ENCODE measurements at regions not wholly inside any gene's neighbourhood (a gene's known extent, or its start where the extent isn't known, plus 50 kb on each side); places are given as distances from the start of the nearest gene placed in this dataset.

DNA sequence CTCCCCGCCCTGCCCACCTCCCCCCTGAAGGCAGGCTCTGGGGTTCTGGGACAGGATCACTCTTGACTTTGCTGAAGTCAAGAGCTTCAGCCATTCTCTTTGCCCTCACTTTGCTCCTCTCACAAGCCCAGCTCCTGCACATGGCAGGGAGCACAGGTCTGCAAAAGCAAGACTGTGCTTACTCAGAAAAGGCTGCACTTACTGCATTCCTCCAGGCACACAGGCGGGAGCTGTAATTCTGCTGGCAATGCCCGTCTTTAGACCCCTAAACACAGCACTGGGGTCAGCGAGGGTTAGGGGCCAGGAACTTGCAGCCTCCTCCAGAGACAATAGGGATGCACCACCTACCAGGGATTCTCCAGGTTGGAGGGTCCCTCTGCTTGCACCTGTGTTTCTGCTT lies 523.7 kb downstream of the TCERG1L start:
- Histone ChIP-seq H3K27me3 (ENCODE audit: insufficient read depth, low read length) (no peaks in the 10 kb centered on the region), H3K9me3 (ENCODE audit: low read depth, low read length) (no peaks in the 10 kb centered on the region), H3K4me3 (ENCODE audit: low read length) (no peak overlapping the region), H3K4me1 (ENCODE audit: insufficient read depth, low read length) (no peaks in the 10 kb centered on the region)

GRCh38 chr10:130790339-130790738 lies 521.2 kb downstream of the TCERG1L start:
- no peaks in the 10 kb centered on the region for H3K4me1 ChIP-seq (ENCODE audit: insufficient read depth, low read length)

GRCh38 chr10:130792096-130792845 lies 519.2 kb downstream of the TCERG1L start:
- no peaks in the 10 kb centered on the region for H3K4me1 ChIP-seq (ENCODE audit: insufficient read depth, low read length)
- H3K4me3 ChIP-seq (ENCODE audit: low read length): no peak overlapping the region
- no peaks in the 10 kb centered on the region for H3K9me3 ChIP-seq (ENCODE audit: low read depth, low read length)
- H3K27me3 ChIP-seq (ENCODE audit: insufficient read depth, low read length): no peaks in the 10 kb centered on the region

More at GRCh38 chr10:130790339-130790738, 521.2 kb downstream of the TCERG1L start:
- Histone ChIP-seq H3K27me3 (ENCODE audit: insufficient read depth, low read length) (no peaks in the 10 kb centered on the region), H3K9me3 (ENCODE audit: low read depth, low read length) (no peaks in the 10 kb centered on the region), H3K4me3 (ENCODE audit: low read length) (no peak overlapping the region)

GRCh38 chr10:130795819-130796218 lies 515.7 kb downstream of the TCERG1L start:
- Histone ChIP-seq H3K27me3 (ENCODE audit: insufficient read depth, low read length) (no peaks in the 10 kb centered on the region), H3K4me3 (ENCODE audit: low read length) (no peak overlapping the region), H3K4me1 (ENCODE audit: insufficient read depth, low read length) (no peaks in the 10 kb centered on the region), H3K9me3 (ENCODE audit: low read depth, low read length) (no peaks in the 10 kb centered on the region)

DNA sequence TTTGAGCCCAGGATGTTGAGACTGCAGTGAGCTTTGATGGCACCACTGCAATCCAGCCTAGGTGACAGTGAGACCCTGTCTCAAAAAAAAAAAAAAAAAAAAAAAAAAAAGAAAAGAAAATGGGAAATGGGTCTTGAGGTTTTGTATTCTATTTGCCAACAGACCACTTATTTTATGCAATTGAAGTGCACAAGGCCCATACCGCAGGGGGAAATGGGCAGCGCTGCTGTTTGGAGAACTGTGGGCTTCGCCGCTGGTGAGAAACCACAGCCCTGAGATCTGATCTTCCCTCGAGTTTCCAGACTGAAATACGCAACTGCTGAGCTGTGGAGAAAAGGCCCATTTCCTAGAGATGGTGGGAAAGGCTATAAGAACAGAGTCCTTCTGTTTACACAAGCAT lies 512.0 kb downstream of the TCERG1L start:
- H3K4me3 ChIP-seq (ENCODE audit: low read length): no peak overlapping the region
- no peaks in the 10 kb centered on the region for H3K9me3 ChIP-seq (ENCODE audit: low read depth, low read length)
- no peaks in the 10 kb centered on the region for H3K27me3 ChIP-seq (ENCODE audit: insufficient read depth, low read length)
- H3K4me1 ChIP-seq (ENCODE audit: insufficient read depth, low read length): no peaks in the 10 kb centered on the region

- Histone ChIP-seq H3K9me3 (ENCODE audit: low read depth, low read length) (no peaks in the 10 kb centered on the region), H3K4me3 (ENCODE audit: low read length) (no peak overlapping the region), H3K27me3 (ENCODE audit: insufficient read depth, low read length) (no peaks in the 10 kb centered on the region), H3K4me1 (ENCODE audit: insufficient read depth, low read length) (no peaks in the 10 kb centered on the region)
Observed at GRCh38 chr10:130800281-130800680, 511.2 kb downstream of the TCERG1L start.

GRCh38 chr10:130801276-130801675 lies 510.2 kb downstream of the TCERG1L start:
- no peaks in the 10 kb centered on the region for H3K4me1 ChIP-seq (ENCODE audit: insufficient read depth, low read length)
- no peaks in the 10 kb centered on the region for H3K27me3 ChIP-seq (ENCODE audit: insufficient read depth, low read length)
- no peaks in the 10 kb centered on the region for H3K9me3 ChIP-seq (ENCODE audit: low read depth, low read length)
- H3K4me3 ChIP-seq (ENCODE audit: low read length): no peak overlapping the region

GRCh38 chr10:130801784-130802183 lies 509.7 kb downstream of the TCERG1L start:
- Histone ChIP-seq H3K9me3 (ENCODE audit: low read depth, low read length) (no peaks in the 10 kb centered on the region), H3K27me3 (ENCODE audit: insufficient read depth, low read length) (no peaks in the 10 kb centered on the region), H3K4me3 (ENCODE audit: low read length) (no peak overlapping the region), H3K4me1 (ENCODE audit: insufficient read depth, low read length) (no peaks in the 10 kb centered on the region)

- Histone ChIP-seq H3K4me3 (ENCODE audit: low read length) (no peak overlapping the region), H3K27me3 (ENCODE audit: insufficient read depth, low read length) (no peaks in the 10 kb centered on the region), H3K9me3 (ENCODE audit: low read depth, low read length) (no peaks in the 10 kb centered on the region), H3K4me1 (ENCODE audit: insufficient read depth, low read length) (no peaks in the 10 kb centered on the region)
Observed at GRCh38 chr10:130802301-130802700, 509.2 kb downstream of the TCERG1L start.

DNA sequence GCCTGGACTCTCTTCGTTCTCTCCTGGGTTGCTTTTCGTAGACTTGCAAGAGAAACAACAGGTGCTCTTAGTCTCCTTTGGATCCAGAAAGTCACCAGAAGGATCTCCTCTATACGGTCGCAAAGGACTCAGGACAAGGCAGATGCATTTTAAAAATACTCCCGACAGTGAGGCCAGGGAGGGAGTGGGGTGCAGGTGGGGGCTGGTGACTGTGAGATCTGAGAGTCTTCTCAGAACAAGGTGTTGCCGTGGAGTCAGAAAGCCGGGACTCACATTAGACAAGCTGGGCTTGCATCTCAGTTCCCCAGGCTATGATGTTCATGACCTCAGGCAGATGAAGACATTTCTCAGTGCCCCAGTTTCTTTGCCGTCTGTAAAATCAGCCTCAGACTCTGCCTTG lies 507.2 kb downstream of the TCERG1L start:
- H3K9me3 ChIP-seq (ENCODE audit: low read depth, low read length): no peaks in the 10 kb centered on the region
- H3K4me3 ChIP-seq (ENCODE audit: low read length): no peak overlapping the region
- no peaks in the 10 kb centered on the region for H3K4me1 ChIP-seq (ENCODE audit: insufficient read depth, low read length)
- H3K27me3 ChIP-seq (ENCODE audit: insufficient read depth, low read length): no peaks in the 10 kb centered on the region

GRCh38 chr10:130804778-130805634 lies 506.5 kb downstream of the TCERG1L start:
- no peaks in the 10 kb centered on the region for H3K27me3 ChIP-seq (ENCODE audit: insufficient read depth, low read length)
- H3K9me3 ChIP-seq (ENCODE audit: low read depth, low read length): no peaks in the 10 kb centered on the region
- no peak overlapping the region for H3K4me3 ChIP-seq (ENCODE audit: low read length)
- no peaks in the 10 kb centered on the region for H3K4me1 ChIP-seq (ENCODE audit: insufficient read depth, low read length)

- Histone ChIP-seq H3K4me3 (ENCODE audit: low read length) (no peak overlapping the region), H3K4me1 (ENCODE audit: insufficient read depth, low read length) (no peaks in the 10 kb centered on the region), H3K9me3 (ENCODE audit: low read depth, low read length) (no peaks in the 10 kb centered on the region), H3K27me3 (ENCODE audit: insufficient read depth, low read length) (no peaks in the 10 kb centered on the region)
Observed at GRCh38 chr10:130805635-130806030, 505.9 kb downstream of the TCERG1L start.

DNA sequence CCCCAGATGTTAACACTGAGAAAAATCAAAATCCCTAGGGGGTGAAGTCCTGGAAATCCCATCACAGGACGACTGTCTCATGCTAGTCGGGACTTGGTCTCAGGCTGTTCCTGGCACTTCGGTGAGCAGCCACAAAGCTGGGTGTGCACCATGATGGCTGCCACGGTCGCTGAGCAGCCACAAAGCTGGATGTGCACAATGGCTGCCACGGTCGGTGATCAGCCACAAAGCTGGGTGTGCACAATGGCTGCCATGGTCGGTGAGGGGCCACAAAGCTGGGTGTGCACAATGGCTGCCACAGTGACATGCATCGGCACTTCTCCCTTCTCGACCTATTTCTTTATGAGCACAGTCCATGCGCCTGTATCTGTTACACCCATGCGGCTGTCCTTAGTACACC lies 505.1 kb downstream of the TCERG1L start:
- H3K9me3 ChIP-seq (ENCODE audit: low read depth, low read length): no peaks in the 10 kb centered on the region
- no peaks in the 10 kb centered on the region for H3K4me1 ChIP-seq (ENCODE audit: insufficient read depth, low read length)
- no peaks in the 10 kb centered on the region for H3K27me3 ChIP-seq (ENCODE audit: insufficient read depth, low read length)
- no peak overlapping the region for H3K4me3 ChIP-seq (ENCODE audit: low read length)

DNA sequence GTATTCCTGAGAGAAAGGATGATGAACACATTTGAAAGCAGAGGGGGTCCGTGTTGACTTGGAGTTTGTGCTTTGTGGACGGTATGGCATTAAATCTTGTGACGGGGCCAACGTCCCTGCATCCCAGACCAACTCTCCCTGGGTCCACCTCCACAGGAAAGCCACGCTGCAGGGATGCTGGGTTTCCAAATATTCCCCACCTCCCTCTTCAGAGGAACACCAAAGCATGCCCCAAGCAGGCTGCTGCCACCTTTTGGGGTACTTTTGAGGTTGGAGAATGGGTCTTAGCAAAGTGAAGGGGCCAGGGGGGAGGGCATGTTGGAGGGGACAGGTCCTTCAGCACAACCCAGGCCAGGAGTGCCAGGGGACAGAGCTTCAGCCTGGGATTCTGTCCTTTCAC lies 504.4 kb downstream of the TCERG1L start:
- no peaks in the 10 kb centered on the region for H3K27me3 ChIP-seq (ENCODE audit: insufficient read depth, low read length)
- H3K4me3 ChIP-seq (ENCODE audit: low read length): no peak overlapping the region
- no peaks in the 10 kb centered on the region for H3K4me1 ChIP-seq (ENCODE audit: insufficient read depth, low read length)
- no peaks in the 10 kb centered on the region for H3K9me3 ChIP-seq (ENCODE audit: low read depth, low read length)

GRCh38 chr10:130807721-130808120 lies 503.8 kb downstream of the TCERG1L start:
- no peaks in the 10 kb centered on the region for H3K9me3 ChIP-seq (ENCODE audit: low read depth, low read length)
- no peaks in the 10 kb centered on the region for H3K27me3 ChIP-seq (ENCODE audit: insufficient read depth, low read length)

More at GRCh38 chr10:130807721-130808120, 503.8 kb downstream of the TCERG1L start:
- H3K4me3 ChIP-seq (ENCODE audit: low read length): no peak overlapping the region
- no peaks in the 10 kb centered on the region for H3K4me1 ChIP-seq (ENCODE audit: insufficient read depth, low read length)

Data from mononuclear cell (primary cell).